T-helper 1 cell treated with Interleukin-12 subunit alpha and Interleukin-12 subunit beta and Interleukin-4 antibody, amounts not matched to agents 30 μg/mL and 1 μg/mL, for 36 hours (primary cell): ENCODE measurements at regions not wholly inside any gene's neighbourhood (a gene's known extent, or its start where the extent isn't known, plus 50 kb on each side); places are given as distances from the start of the nearest gene placed in this dataset.

Experiments used
- H3K27ac Mint-ChIP-seq: one replicate; pipeline ENCODE4 v1.8.0; 2021; ENCODE audit warnings: mild to moderate bottlenecking, mixed read lengths
- H3K27me3 Mint-ChIP-seq: one replicate; pipeline ENCODE4 v1.8.0; 2021; ENCODE audit warnings: low read depth, mixed read lengths
- H3K36me3 Mint-ChIP-seq: one replicate; pipeline ENCODE4 v1.8.0; 2021; ENCODE audit warnings: low read depth, mixed read lengths
- H3K4me1 Mint-ChIP-seq: one replicate; pipeline ENCODE4 v1.8.0; 2021; ENCODE audit warnings: low read depth, mixed read lengths
- H3K4me3 Mint-ChIP-seq: one replicate; pipeline ENCODE4 v1.8.0; 2021; ENCODE audit warnings: mild to moderate bottlenecking, moderate library complexity, mixed read lengths
- H3K9me3 Mint-ChIP-seq: one replicate; pipeline ENCODE4 v1.8.0; 2021; ENCODE audit warnings: mixed read lengths

- no peaks in the 10 kb centered on the region for H3K4me1 Mint-ChIP-seq
- no peaks in the 10 kb centered on the region for H3K27me3 Mint-ChIP-seq
- H3K36me3 Mint-ChIP-seq: no peaks in the 10 kb centered on the region
- H3K27ac Mint-ChIP-seq: no peak overlapping the region
- H3K4me3 Mint-ChIP-seq: no peak overlapping the region
- H3K9me3 Mint-ChIP-seq: no peaks in the 10 kb centered on the region
Measured at GRCh38 chr15:77855871-77856270, 221.6 kb downstream of the TBC1D2B start.

GRCh38 chr15:77854980-77855379 is 222.3 kb upstream of the LINGO1 start:
- no peaks in the 10 kb centered on the region for H3K27me3 Mint-ChIP-seq
- no peaks in the 10 kb centered on the region for H3K36me3 Mint-ChIP-seq

GRCh38 chr15:77853910-77854309 is 221.2 kb upstream of the LINGO1 start:
- no peaks in the 10 kb centered on the region for H3K27me3 Mint-ChIP-seq

More at GRCh38 chr15:77854980-77855379, 222.3 kb upstream of the LINGO1 start:
- Mint-ChIP-seq H3K4me3 (no peak overlapping the region), H3K9me3 (peaks cover 4% of the 10 kb centered on the region), H3K4me1 (no peaks in the 10 kb centered on the region), H3K27ac (no peak overlapping the region)

GRCh38 chr15:77853008-77853328 is 220.3 kb upstream of the LINGO1 start:
- H3K4me3 Mint-ChIP-seq: no peak overlapping the region
- peaks cover 6% of the 10 kb centered on the region for H3K9me3 Mint-ChIP-seq
- peaks cover 2% of the 10 kb centered on the region for H3K27me3 Mint-ChIP-seq
- H3K36me3 Mint-ChIP-seq: no peaks in the 10 kb centered on the region
- H3K27ac Mint-ChIP-seq: no peak overlapping the region
- no peaks in the 10 kb centered on the region for H3K4me1 Mint-ChIP-seq

More at GRCh38 chr15:77853910-77854309, 221.2 kb upstream of the LINGO1 start:
- Mint-ChIP-seq H3K36me3 (no peaks in the 10 kb centered on the region), H3K4me3 (no peak overlapping the region), H3K4me1 (no peaks in the 10 kb centered on the region), H3K9me3 (peaks cover 6% of the 10 kb centered on the region), H3K27ac (no peak overlapping the region)

- Mint-ChIP-seq H3K27me3 (peaks cover 6% of the 10 kb centered on the region), H3K36me3 (no peaks in the 10 kb centered on the region), H3K4me1 (no peaks in the 10 kb centered on the region), H3K27ac (no peak overlapping the region), H3K4me3 (no peak overlapping the region), H3K9me3 (peaks cover 6% of the 10 kb centered on the region)
Measured at GRCh38 chr15:77852241-77853007, 219.7 kb upstream of the LINGO1 start.

GRCh38 chr15:77851691-77852090 is 219.0 kb upstream of the LINGO1 start:
- Mint-ChIP-seq H3K36me3 (no peaks in the 10 kb centered on the region), H3K4me1 (no peaks in the 10 kb centered on the region), H3K9me3 (peaks cover 6% of the 10 kb centered on the region), H3K4me3 (no peak overlapping the region), H3K27ac (no peak overlapping the region), H3K27me3 (peaks cover 11% of the 10 kb centered on the region)

- Mint-ChIP-seq H3K27me3 (peaks cover 16% of the 10 kb centered on the region), H3K36me3 (no peaks in the 10 kb centered on the region), H3K4me3 (no peak overlapping the region), H3K9me3 (peaks cover 6% of the 10 kb centered on the region), H3K4me1 (no peaks in the 10 kb centered on the region), H3K27ac (no peak overlapping the region)
Measured at GRCh38 chr15:77851086-77851485, 218.4 kb upstream of the LINGO1 start.

GRCh38 chr15:77846986-77847385 is 214.3 kb upstream of the LINGO1 start:
- no peaks in the 10 kb centered on the region for H3K36me3 Mint-ChIP-seq
- no peak overlapping the region for H3K27ac Mint-ChIP-seq
- H3K4me1 Mint-ChIP-seq: no peaks in the 10 kb centered on the region
- peaks cover 28% of the 10 kb centered on the region for H3K27me3 Mint-ChIP-seq
- H3K4me3 Mint-ChIP-seq: no peak overlapping the region
- H3K9me3 Mint-ChIP-seq: peaks cover 6% of the 10 kb centered on the region

GRCh38 chr15:77846360-77846759 is 213.6 kb upstream of the LINGO1 start:
- no peak overlapping the region for H3K27ac Mint-ChIP-seq
- peaks cover 6% of the 10 kb centered on the region for H3K9me3 Mint-ChIP-seq
- H3K4me3 Mint-ChIP-seq: no peak overlapping the region
- H3K36me3 Mint-ChIP-seq: no peaks in the 10 kb centered on the region
- H3K27me3 Mint-ChIP-seq: peaks cover 28% of the 10 kb centered on the region
- no peaks in the 10 kb centered on the region for H3K4me1 Mint-ChIP-seq

GRCh38 chr15:77844798-77845446 is 212.2 kb upstream of the LINGO1 start:
- Mint-ChIP-seq H3K4me1 (no peaks in the 10 kb centered on the region), H3K27ac (no peak overlapping the region), H3K27me3 (peaks cover 31% of the 10 kb centered on the region)

GRCh38 chr15:77843546-77843945 is 210.8 kb upstream of the LINGO1 start:
- Mint-ChIP-seq H3K27ac (no peak overlapping the region), H3K4me3 (no peak overlapping the region), H3K4me1 (no peaks in the 10 kb centered on the region), H3K9me3 (no peaks in the 10 kb centered on the region), H3K27me3 (peaks cover 31% of the 10 kb centered on the region), H3K36me3 (no peaks in the 10 kb centered on the region)

More at GRCh38 chr15:77844798-77845446, 212.2 kb upstream of the LINGO1 start:
- no peak overlapping the region for H3K4me3 Mint-ChIP-seq
- no peaks in the 10 kb centered on the region for H3K36me3 Mint-ChIP-seq
- peaks cover under 1% of the 10 kb centered on the region for H3K9me3 Mint-ChIP-seq

GRCh38 chr15:77840991-77841775 is 208.5 kb upstream of the LINGO1 start:
- H3K36me3 Mint-ChIP-seq: no peaks in the 10 kb centered on the region
- H3K4me1 Mint-ChIP-seq: no peaks in the 10 kb centered on the region
- H3K9me3 Mint-ChIP-seq: no peaks in the 10 kb centered on the region
- H3K4me3 Mint-ChIP-seq: no peak overlapping the region
- H3K27me3 Mint-ChIP-seq: peaks cover 19% of the 10 kb centered on the region
- no peak overlapping the region for H3K27ac Mint-ChIP-seq

- Mint-ChIP-seq H3K27ac (no peak overlapping the region), H3K27me3 (peaks cover 15% of the 10 kb centered on the region), H3K4me1 (no peaks in the 10 kb centered on the region), H3K36me3 (no peaks in the 10 kb centered on the region), H3K4me3 (no peak overlapping the region), H3K9me3 (no peaks in the 10 kb centered on the region)
Measured at GRCh38 chr15:77839970-77840905, 207.5 kb upstream of the LINGO1 start.

- Mint-ChIP-seq H3K27ac (no peak overlapping the region), H3K9me3 (no peaks in the 10 kb centered on the region), H3K4me3 (no peak overlapping the region)
Measured at GRCh38 chr15:77839456-77839855, 206.7 kb upstream of the LINGO1 start.

More at GRCh38 chr15:77839456-77839855, 206.7 kb upstream of the LINGO1 start:
- peaks cover 11% of the 10 kb centered on the region for H3K27me3 Mint-ChIP-seq
- no peaks in the 10 kb centered on the region for H3K36me3 Mint-ChIP-seq
- no peaks in the 10 kb centered on the region for H3K4me1 Mint-ChIP-seq
